NCI-H82 treated with DMSO at 0.1 percent for 48 hours (cell line): ENCODE measurements at regions not wholly inside any gene's neighbourhood (a gene's known extent, or its start where the extent isn't known, plus 50 kb on each side); places are given as distances from the start of the nearest gene placed in this dataset.

Experiments
- DNase-seq: peaks from one replicate; lab custom pipeline; 2025; ENCODE audit not compliant: unreplicated experiment; lab: John Stamatoyannopoulos, UW

- DNase-seq: no peak
Observed at GRCh38 chr5:164649266-164649665, 1143.8 kb downstream of the MAT2B start.

- no peak for DNase-seq
Observed at GRCh38 chr5:164650427-164650826, 1145.0 kb downstream of the MAT2B start.

- DNase-seq: no peak
Observed at GRCh38 chr5:164651546-164652275, 1146.3 kb downstream of the MAT2B start.

- DNase-seq: no peak
Observed at GRCh38 chr5:164652276-164652660, 1146.8 kb downstream of the MAT2B start.

- DNase-seq: no peak
Observed at GRCh38 chr5:164663198-164663989, 1158.0 kb downstream of the MAT2B start.

GRCh38 chr5:164671640-164672039 lies 1166.2 kb downstream of the MAT2B start:
- no peak for DNase-seq

- DNase-seq: no peak
Observed at GRCh38 chr5:164672205-164672604, 1166.8 kb downstream of the MAT2B start.

GRCh38 chr5:164672931-164673694 lies 1167.7 kb downstream of the MAT2B start:
- peak; percentile 19 for DNase-seq

- DNase-seq: no peak
Observed at GRCh38 chr5:164679461-164679860, 1174.0 kb downstream of the MAT2B start.

GRCh38 chr5:164680216-164680615 lies 1174.8 kb downstream of the MAT2B start:
- no peak for DNase-seq

- no peak for DNase-seq
Observed at GRCh38 chr5:164680812-164681520, 1175.5 kb downstream of the MAT2B start.

GRCh38 chr5:164687391-164687790 lies 1182.0 kb downstream of the MAT2B start:
- DNase-seq: no peak

GRCh38 chr5:164688437-164688836 lies 1183.0 kb downstream of the MAT2B start:
- DNase-seq: peak; percentile 29

GRCh38 chr5:164708831-164709230 lies 1203.4 kb downstream of the MAT2B start:
- DNase-seq: no peak

GRCh38 chr5:164713682-164714081 lies 1208.3 kb downstream of the MAT2B start:
- no peak for DNase-seq

- no peak for DNase-seq
Observed at GRCh38 chr5:164721116-164721515, 1215.7 kb downstream of the MAT2B start.

- DNase-seq: no peak
Observed at GRCh38 chr5:164721656-164722055, 1216.2 kb downstream of the MAT2B start.

GRCh38 chr5:164722702-164723101 lies 1217.3 kb downstream of the MAT2B start:
- no peak for DNase-seq

GRCh38 chr5:164727012-164727411 lies 1221.6 kb downstream of the MAT2B start:
- no peak for DNase-seq

- DNase-seq: no peak
Observed at GRCh38 chr5:164728733-164729132, 1223.3 kb downstream of the MAT2B start.

GRCh38 chr5:164735334-164735733 lies 1229.9 kb downstream of the MAT2B start:
- DNase-seq: no peak
